ENCODE measurements at regions not wholly inside any gene's neighbourhood (a gene's known extent, or its start where the extent isn't known, plus 50 kb on each side); places are given as distances from the start of the nearest gene placed in this dataset.

DNA sequence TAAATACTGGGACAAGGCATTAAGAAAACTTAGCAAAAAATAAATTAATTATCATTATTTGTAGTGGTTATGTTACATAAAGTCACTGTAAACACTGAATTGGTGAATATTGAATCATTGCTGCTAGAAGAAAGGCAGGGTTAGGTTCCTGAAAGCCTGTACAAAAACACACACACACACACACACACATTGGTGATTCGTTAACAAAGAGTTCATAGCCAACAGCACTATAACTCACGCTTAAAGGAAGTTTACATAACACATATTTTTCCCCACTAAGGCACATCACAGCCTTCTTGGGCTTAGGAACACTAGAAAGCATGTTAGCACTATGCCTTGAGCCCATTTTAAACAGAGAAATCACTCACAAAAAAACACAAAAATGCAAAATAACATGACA lies 690.0 kb upstream of the PIK3C3 start:
- no peak for DNase-seq (ENCODE audit: low read depth, low spot score)

GRCh38 chr18:41263956-41264355 lies 691.1 kb upstream of the PIK3C3 start:
- no peak for DNase-seq (ENCODE audit: low read depth, low spot score)

- no peak for DNase-seq (ENCODE audit: low read depth, low spot score)
Measured at GRCh38 chr18:41262688-41263087, 692.3 kb upstream of the PIK3C3 start.

GRCh38 chr18:41244591-41245037 lies 710.4 kb upstream of the PIK3C3 start:
- no peak for DNase-seq (ENCODE audit: low read depth, low spot score)

DNA sequence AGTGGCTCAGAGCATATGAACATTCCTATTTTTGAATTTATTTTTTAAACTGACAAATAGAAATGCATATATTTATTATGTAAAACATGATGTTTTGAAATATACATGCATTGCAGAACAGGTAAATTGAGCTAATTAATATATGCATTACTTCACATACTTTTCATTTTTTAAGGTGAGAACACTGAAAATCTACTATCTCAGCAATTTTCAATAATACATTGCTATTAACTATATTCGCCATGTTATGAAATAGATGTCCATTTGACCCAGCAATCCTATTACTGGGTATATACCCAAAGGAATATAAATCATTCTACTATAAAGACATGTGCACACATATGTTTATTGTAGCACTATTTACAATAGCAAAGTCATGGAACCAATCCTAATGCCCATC lies 717.7 kb upstream of the PIK3C3 start:
- DNase-seq (ENCODE audit: low read depth, low spot score), result no peak

DNA sequence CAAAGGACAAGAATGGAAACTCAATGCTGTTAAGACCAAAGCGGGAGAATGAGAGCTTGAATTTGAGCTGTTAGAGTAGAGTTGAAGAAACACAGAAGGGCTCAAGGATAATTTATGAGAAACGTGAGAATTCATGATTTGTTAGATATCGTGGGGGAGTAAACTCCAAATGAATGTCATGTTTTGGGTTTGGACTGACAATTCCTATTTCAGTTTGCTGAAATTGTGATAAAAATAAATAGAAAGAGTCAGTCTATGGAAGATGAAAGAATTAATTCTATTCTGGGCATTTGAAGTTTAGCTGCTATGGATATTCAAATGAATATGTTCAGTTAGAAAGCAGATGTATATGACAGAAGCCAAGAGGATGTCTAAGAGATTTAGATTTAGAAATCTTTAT lies 723.4 kb upstream of the PIK3C3 start:
- DNase-seq (ENCODE audit: low read depth, low spot score), result no peak

GRCh38 chr18:41227993-41228392 lies 727.0 kb upstream of the PIK3C3 start:
- no peak for DNase-seq (ENCODE audit: low read depth, low spot score)

DNA sequence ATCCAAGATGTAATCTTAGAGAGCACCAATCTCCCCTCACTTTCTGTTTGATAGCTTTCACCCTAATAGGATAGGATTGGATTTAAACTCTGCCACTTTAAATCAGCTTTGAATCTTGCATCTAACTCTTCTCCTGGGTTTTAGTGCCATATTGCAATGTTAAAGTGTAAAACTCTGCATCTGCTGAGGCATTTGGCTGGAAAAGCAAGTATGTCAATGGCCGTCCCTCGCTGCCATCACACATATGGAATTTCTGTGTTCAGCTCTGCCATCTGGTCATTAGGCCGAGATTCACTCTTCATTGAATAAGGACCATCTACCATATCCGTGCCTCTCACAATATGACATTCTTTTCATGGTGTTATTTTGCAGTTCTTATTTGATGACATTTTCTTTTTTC lies 728.1 kb upstream of the PIK3C3 start:
- no peak for DNase-seq (ENCODE audit: low read depth, low spot score)

- no peak for DNase-seq (ENCODE audit: low read depth, low spot score)
Measured at GRCh38 chr18:41226186-41226585, 728.8 kb upstream of the PIK3C3 start.

GRCh38 chr18:41216341-41217003 lies 738.6 kb upstream of the PIK3C3 start:
- no peak for DNase-seq (ENCODE audit: low read depth, low spot score)

DNA sequence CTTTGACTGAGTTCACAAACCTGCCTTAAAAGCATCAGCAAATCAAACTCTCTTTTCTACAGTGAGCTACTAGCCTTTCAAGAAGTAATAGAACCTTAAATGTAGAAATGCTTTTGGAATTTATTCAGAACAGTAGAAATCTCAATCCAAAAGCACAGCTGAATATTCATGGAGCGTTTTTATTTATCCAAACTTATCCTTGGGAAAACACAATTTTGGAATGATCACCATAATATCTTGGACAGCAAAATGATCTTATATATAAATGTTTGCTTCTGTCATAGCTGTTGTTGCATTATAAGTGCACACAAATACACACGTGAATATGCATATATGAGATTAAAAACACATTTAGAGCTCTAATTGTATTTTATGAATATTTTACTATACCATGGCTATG lies 747.3 kb upstream of the PIK3C3 start:
- DNase-seq (ENCODE audit: low read depth, low spot score), result no peak

DNA sequence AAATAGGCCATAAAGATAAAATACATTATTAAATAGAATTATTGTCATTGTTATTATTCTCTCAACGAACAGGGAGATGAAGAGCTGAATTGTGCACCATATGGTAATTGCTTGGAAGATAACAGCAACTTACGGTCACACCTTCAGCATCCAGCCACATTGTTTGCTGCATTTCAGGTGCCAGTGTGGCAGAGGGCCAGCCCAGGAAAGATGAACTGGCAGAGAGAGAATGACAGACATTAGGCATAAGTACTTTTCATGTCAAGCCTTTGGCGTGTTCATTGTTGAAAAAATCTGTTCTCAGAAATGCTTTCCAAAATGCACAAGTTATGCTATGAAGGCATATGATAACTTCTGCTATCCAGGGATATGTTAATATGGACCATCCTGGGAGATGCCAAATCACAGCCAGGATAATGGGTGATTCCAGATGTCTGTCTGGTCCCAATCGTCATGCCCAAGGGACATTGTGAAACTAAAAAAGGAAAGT lies 748.6 kb upstream of the PIK3C3 start:
- DNase-seq (ENCODE audit: low read depth, low spot score), result no peak

- DNase-seq (ENCODE audit: low read depth, low spot score), result no peak
Measured at GRCh38 chr18:41199212-41199611, 755.8 kb upstream of the PIK3C3 start.

DNA sequence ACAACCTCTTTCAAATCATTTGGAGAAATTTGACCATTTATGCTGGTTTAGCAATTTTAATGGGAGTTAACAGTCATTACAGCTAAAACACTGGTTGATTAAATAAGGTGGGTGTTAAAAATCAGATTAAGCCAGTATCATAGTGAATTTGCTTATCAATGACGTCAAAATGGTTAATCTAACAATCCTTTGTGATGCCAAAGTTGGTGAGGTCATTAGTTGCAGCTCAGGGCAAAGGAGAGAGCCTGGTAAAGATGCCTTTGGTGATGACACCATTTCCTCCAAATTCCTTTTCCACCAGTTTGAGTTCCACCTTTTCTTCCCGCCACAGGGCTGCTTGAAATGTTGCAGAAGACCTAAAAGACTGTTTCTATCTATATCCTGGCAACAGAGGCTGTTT lies 757.1 kb upstream of the PIK3C3 start:
- no peak for DNase-seq (ENCODE audit: low read depth, low spot score)

DNA sequence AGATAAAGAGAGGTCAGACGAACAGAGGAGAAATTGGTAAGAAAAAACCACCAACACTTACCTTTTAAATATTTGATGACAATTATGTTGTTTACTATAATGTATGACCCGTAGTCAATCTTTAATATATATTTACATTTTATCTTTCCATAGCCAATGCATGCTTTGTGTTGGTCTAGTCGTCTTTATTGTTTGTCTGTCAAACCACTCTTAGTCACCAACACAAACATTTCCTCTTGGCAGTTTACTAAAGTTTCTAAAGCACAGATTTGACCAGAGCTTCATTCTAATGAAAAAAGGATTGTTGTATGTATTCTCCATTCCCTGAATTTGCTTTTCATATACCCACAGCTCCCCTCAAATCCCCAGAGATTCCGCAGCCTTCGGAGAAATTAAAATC lies 784.7 kb upstream of the PIK3C3 start:
- no peak for DNase-seq (ENCODE audit: low read depth, low spot score)

- no peak for DNase-seq (ENCODE audit: low read depth, low spot score)
Measured at GRCh38 chr18:41165625-41166024, 789.4 kb upstream of the PIK3C3 start.

GRCh38 chr18:41162781-41163180 lies 792.3 kb upstream of the PIK3C3 start:
- DNase-seq (ENCODE audit: low read depth, low spot score), result no peak

DNA sequence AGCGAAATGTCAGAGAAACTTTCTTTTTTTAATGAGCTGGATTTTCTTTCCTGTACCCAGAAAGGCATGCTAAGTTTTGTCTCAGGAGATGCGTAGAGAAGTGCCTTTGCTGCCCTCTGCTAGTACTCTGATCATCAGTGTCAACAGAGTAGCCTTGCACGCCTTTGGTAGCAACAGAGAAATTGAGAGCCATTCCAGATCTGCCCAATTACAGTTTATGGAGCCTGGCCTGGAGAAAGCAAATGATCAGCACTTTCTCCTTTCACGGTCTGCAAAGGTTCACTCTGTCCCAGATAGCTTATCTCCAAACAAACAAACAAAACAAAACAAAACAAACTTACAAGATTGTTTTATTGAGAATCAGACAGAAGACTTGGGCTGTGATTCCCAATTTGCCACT lies 792.8 kb upstream of the PIK3C3 start:
- no peak for DNase-seq (ENCODE audit: low read depth, low spot score)

- no peak for DNase-seq (ENCODE audit: low read depth, low spot score)
Measured at GRCh38 chr18:41155910-41156851, 798.9 kb upstream of the PIK3C3 start.

- no peak for DNase-seq (ENCODE audit: low read depth, low spot score)
Measured at GRCh38 chr18:41155025-41155424, 800.0 kb upstream of the PIK3C3 start.

- no peak for DNase-seq (ENCODE audit: low read depth, low spot score)
Measured at GRCh38 chr18:41153871-41154270, 801.2 kb upstream of the PIK3C3 start.

DNA sequence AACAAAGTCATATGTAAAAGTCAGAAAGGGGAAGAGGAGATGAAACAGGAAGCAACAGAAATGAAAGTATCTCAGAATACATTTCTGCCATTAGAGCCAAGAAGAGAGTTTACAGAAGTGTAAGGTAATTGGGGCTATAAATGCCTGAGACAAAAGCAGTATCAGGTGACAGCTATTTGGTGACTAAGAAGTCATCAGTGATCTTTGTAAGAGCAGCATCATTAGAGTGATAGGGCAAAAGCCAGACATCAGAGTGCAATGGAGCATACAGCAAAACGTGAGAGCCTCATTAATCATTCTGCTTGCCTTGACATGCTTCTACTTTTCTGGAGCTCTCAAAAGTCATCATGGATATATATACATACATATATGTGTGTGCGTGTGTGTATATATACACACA lies 804.7 kb upstream of the PIK3C3 start:
- no peak for DNase-seq (ENCODE audit: low read depth, low spot score)

GRCh38 chr18:41146301-41146700 lies 808.7 kb upstream of the PIK3C3 start:
- no peak for DNase-seq (ENCODE audit: low read depth, low spot score)
